Transverse colon (tissue), 4 donors: ENCODE measurements at regions not wholly inside any gene's neighbourhood (a gene's known extent, or its start where the extent isn't known, plus 50 kb on each side); places are given as distances from the start of the nearest gene placed in this dataset.

Source experiments
- DNase-seq: peaks from one replicate; pipeline ENCODE4 v3.0.0-alpha.2; 2019
- H3K27ac ChIP-seq, 4 donors: fragments of 200-600 bp; sonication (generic); 2 replicates each; pipeline ENCODE4 v1.5.1; 2016 to 2018; ENCODE audit warnings: inconsistent platforms in 4 of 4
- H3K27me3 ChIP-seq: fragments of 200-600 bp; sonication (generic); 2 replicates; pipeline ENCODE4 v1.5.1; 2017; ENCODE audit warnings: inconsistent platforms
- H3K36me3 ChIP-seq, 4 donors: fragments of 200-600 bp; sonication (generic); 2 replicates each; pipeline ENCODE4 v1.5.1; 2017 to 2019; ENCODE audit warnings: inconsistent platforms in 4 of 4
- H3K4me1 ChIP-seq, 4 donors: fragments of 200-600 bp; sonication (generic); 2 replicates each; pipeline ENCODE4 v1.5.1; 2017 to 2020; ENCODE audit warnings: inconsistent platforms in 4 of 4
- H3K4me3 ChIP-seq, 4 donors: fragments of 200-600 bp; sonication (generic); 1 replicate in 1 of 4; 2 replicates in 3 of 4; pipeline versions ENCODE4 v1.5.1 to v1.6.1; 2017 to 2019; ENCODE audit warnings: inconsistent platforms in 4 of 4
- H3K9me3 ChIP-seq, 2 donors: fragments of 200-600 bp; sonication (generic); 2 replicates each; pipeline ENCODE4 v1.5.1; 2017 to 2019; ENCODE audit warnings: inconsistent platforms in 2 of 2
- EP300 ChIP-seq: sonication (generic); formaldehyde crosslinking; IDR thresholded peaks from one replicate; pipeline ENCODE4 v1.6.1; 2017; ENCODE audit warnings: antibody characterized with exemption, low read depth
- POLR2A ChIP-seq: fragments of 450-650 bp; IDR thresholded peaks from one replicate; pipeline ENCODE4 v1.6.1; 2016; ENCODE audit warnings: antibody characterized with exemption, mild to moderate bottlenecking, moderate library complexity
- POLR2AphosphoS5 ChIP-seq, 3 donors: sonication (generic); formaldehyde crosslinking; IDR thresholded peaks; one replicate each; pipeline ENCODE4 v1.6.1; 2016; ENCODE audit warnings: antibody characterized with exemption in 3 of 3
- WGBS, 2 donors: methylation state at CpG; one replicate each; pipeline ENCODE4 v1.1.5; 2018; ENCODE audit warnings: low coverage in 1 of 2; 5-methylcytosine and 5-hydroxymethylcytosine counted together
- in situ Hi-C, 4 donors: fragments of 200-750 bp; cut with MboI; loops; one replicate each; pipeline versions ENCODE4 v1.15.0 to v1.15.1; 2017; ENCODE audit warnings: low sequenced_read_pairs in 3 of 4, low pct_ligation_motif_present in 1 of 4, low pct_unique_long_range_greater_than_20kb in 1 of 4
- intact Hi-C: fragments of 100-400 bp; cut with DNase I; formaldehyde crosslinking; loops from one replicate; pipeline ENCODE4 v1.15.1; 2023; ENCODE audit warnings: low total_unique reads
- TF ChIP-seq, protein P1 (sequence below), 5 experiments: fragments of 200-600 bp in 3 of 5; fragments of 450-650 bp in 2 of 5; sonication (generic) in 3 of 5; IDR thresholded peaks; 1 replicate in 2 of 5; 2 replicates in 3 of 5; pipeline ENCODE4 v1.5.1; 2016 to 2017; ENCODE audit warnings: antibody characterized with exemption in 5 of 5, inconsistent platforms in 3 of 5, mild to moderate bottlenecking in 2 of 5, moderate library complexity in 1 of 5

GRCh38 chr3:107436029-107436428 is 58.8 kb downstream of the CCDC54 start:
- no peak for TF ChIP-seq EP300
- TF ChIP-seq, protein P1, sequence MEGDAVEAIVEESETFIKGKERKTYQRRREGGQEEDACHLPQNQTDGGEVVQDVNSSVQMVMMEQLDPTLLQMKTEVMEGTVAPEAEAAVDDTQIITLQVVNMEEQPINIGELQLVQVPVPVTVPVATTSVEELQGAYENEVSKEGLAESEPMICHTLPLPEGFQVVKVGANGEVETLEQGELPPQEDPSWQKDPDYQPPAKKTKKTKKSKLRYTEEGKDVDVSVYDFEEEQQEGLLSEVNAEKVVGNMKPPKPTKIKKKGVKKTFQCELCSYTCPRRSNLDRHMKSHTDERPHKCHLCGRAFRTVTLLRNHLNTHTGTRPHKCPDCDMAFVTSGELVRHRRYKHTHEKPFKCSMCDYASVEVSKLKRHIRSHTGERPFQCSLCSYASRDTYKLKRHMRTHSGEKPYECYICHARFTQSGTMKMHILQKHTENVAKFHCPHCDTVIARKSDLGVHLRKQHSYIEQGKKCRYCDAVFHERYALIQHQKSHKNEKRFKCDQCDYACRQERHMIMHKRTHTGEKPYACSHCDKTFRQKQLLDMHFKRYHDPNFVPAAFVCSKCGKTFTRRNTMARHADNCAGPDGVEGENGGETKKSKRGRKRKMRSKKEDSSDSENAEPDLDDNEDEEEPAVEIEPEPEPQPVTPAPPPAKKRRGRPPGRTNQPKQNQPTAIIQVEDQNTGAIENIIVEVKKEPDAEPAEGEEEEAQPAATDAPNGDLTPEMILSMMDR (IDR thresholded peaks at IDR 0.05), result no peak
- TF ChIP-seq POLR2A, result no peak
- no peak for TF ChIP-seq POLR2AphosphoS5 (IDR thresholded peaks at IDR 0.05)
- Histone ChIP-seq H3K4me3 (no peak overlapping the region), H3K4me1 (peaks cover 0 to 9% (median 4%) of the 10 kb centered on the region in 4 donors), H3K27me3 (no peaks in the 10 kb centered on the region), H3K9me3 (no peaks in the 10 kb centered on the region), H3K36me3 (no peaks in the 10 kb centered on the region), H3K27ac (no peak overlapping the region)
- intact Hi-C loops, result no loop called here
- no peak for DNase-seq
- in situ Hi-C loops, result no loop called here

DNA sequence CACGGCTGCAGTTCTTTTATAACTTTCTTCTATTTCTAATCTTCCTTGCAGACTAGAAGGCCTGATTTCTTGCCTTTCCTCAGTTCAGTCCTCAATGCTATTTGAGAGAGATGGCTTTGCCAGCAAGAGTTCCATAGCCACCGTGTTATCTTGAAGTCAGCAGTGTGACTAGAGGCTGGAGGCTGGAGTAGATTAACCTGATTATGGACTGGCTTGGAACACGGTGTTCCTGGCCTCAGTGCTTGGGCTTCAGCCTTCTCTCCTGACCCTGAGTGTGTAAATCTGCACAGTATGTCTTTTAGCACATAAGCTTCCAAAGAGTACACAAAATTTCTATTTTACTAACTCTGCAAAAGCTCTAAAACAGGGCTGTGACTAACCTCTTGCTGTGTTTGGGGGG is 61.4 kb downstream of the CCDC54 start:
- Histone ChIP-seq H3K4me1 (no peaks in the 10 kb centered on the region), H3K27ac (no peak overlapping the region), H3K9me3 (no peaks in the 10 kb centered on the region), H3K36me3 (no peaks in the 10 kb centered on the region), H3K27me3 (no peaks in the 10 kb centered on the region), H3K4me3 (no peak overlapping the region)
- in situ Hi-C loops (no loop called here), intact Hi-C loops (no loop called here)
- 77 to 79% methylated on average over 3 of the region's 3 CpGs for whole genome bisulfite sequencing, 2 donors
- TF ChIP-seq, protein P1 (IDR thresholded peaks at IDR 0.05), result no peak
- no peak for TF ChIP-seq EP300
- no peak for TF ChIP-seq POLR2AphosphoS5 (IDR thresholded peaks at IDR 0.05)
- TF ChIP-seq POLR2A, result no peak
- no peak for DNase-seq

DNA sequence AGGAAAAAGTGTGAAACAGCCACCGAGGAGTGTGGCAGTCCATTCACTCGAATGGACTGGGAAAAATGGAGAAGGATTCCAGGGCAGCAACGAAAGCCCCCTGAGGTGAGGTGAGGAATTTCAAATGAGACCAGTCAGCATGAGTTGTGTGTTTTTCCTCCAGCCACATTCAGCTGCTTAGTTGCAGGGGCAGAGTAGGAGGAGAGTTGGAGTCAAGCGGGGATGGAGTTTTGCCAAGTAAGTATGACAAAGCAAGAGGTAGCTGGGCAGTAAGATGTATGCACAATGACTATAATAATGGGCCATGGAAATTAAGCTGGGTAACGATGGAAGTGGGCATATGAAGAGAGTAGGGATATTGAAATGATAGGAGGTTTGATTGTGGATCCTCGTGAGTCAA is 64.4 kb downstream of the CCDC54 start:
- H3K4me3 ChIP-seq, result no peak overlapping the region
- H3K4me1 ChIP-seq, result no peaks in the 10 kb centered on the region
- in situ Hi-C loops, result no loop called here
- TF ChIP-seq EP300 (no peak), POLR2AphosphoS5 (IDR thresholded peaks at IDR 0.05) (no peak), POLR2A (no peak)
- TF ChIP-seq, protein P1 (IDR thresholded peaks at IDR 0.05), result no peak
- H3K27me3 ChIP-seq, result no peaks in the 10 kb centered on the region
- no peak overlapping the region for H3K27ac ChIP-seq
- intact Hi-C loops, result no loop called here
- H3K9me3 ChIP-seq, result no peaks in the 10 kb centered on the region
- WGBS, 2 donors, result 85 to 87% methylated on average over 6 of the region's 6 CpGs
- H3K36me3 ChIP-seq, result no peaks in the 10 kb centered on the region
- no peak for DNase-seq

DNA sequence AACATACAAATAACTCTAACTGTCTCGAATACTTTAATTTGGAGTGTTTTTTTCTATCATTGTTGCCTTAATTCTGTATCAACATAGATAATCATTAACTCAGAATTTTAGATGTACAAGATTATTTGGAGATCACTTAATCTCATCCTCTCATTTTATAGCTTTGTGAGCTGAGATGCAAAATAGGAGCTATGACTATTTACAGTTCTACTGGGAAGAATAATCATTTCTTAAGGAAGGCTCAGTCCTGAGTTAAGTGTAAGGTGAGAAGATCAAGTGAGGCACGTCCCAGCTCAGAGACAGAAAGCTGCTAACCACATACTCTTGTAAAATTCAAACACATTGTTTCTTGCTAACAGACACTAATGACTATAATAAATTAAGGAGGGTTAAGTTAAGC is 66.2 kb downstream of the CCDC54 start:
- WGBS, 2 donors, result 65 to 73% methylated on average over 2 of the region's 2 CpGs
- H3K36me3 ChIP-seq, result no peaks in the 10 kb centered on the region
- in situ Hi-C loops, result no loop called here

More for the DNA sequence above, 66.2 kb downstream of the CCDC54 start:
- Histone ChIP-seq H3K4me1 (no peaks in the 10 kb centered on the region), H3K9me3 (no peaks in the 10 kb centered on the region), H3K4me3 (no peak overlapping the region), H3K27ac (no peak overlapping the region), H3K27me3 (no peaks in the 10 kb centered on the region)
- TF ChIP-seq POLR2A, result no peak
- TF ChIP-seq, protein P1 (IDR thresholded peaks at IDR 0.05), result no peak
- TF ChIP-seq EP300, result no peak
- no peak for TF ChIP-seq POLR2AphosphoS5 (IDR thresholded peaks at IDR 0.05)
- intact Hi-C loops, result no loop called here
- DNase-seq, result no peak
